ENCODE measurements at regions not wholly inside any gene's neighbourhood (a gene's known extent, or its start where the extent isn't known, plus 50 kb on each side); places are given as distances from the start of the nearest gene placed in this dataset.

- Histone ChIP-seq H3K36me3 (no peaks in the 10 kb centered on the region), H3K4me1 (ENCODE audit: insufficient read depth) (no peaks in the 10 kb centered on the region), H3K9me3 (no peaks in the 10 kb centered on the region), H3K27me3 (no peaks in the 10 kb centered on the region), H3K27ac (no peak overlapping the region), H3K4me3 (no peak overlapping the region)
- TF ChIP-seq EP300 (IDR thresholded peaks at IDR 0.05) (no peak), POLR2A (IDR thresholded peaks at IDR 0.05) (no peak), CTCF (IDR thresholded peaks at IDR 0.05) (no peak)
- intact Hi-C loops (cut with DNase I), result no loop called here
- WGBS, 3 donors, result 25 to 41% (median 31%) methylated on average over 5 of the region's 5 CpGs
- DNase-seq, result no peak
Observed at GRCh38 chr19:29056535-29056934, 156.4 kb downstream of the UQCRFS1 start.

- no peak for TF ChIP-seq CTCF (IDR thresholded peaks at IDR 0.05)
- no peak for TF ChIP-seq EP300 (IDR thresholded peaks at IDR 0.05)
- Histone ChIP-seq H3K4me1 (ENCODE audit: insufficient read depth) (no peaks in the 10 kb centered on the region), H3K27ac (no peak overlapping the region), H3K27me3 (no peaks in the 10 kb centered on the region), H3K4me3 (no peak overlapping the region), H3K9me3 (no peaks in the 10 kb centered on the region), H3K36me3 (no peaks in the 10 kb centered on the region)
- intact Hi-C loops (cut with DNase I), result no loop called here
- WGBS, 3 donors, result 52 to 59% (median 56%) methylated on average over 10 of the region's 10 CpGs
- no peak for DNase-seq
Observed at GRCh38 chr19:29054886-29055675, 157.9 kb downstream of the UQCRFS1 start.

- Histone ChIP-seq H3K9me3 (no peaks in the 10 kb centered on the region), H3K4me3 (no peak overlapping the region), H3K27me3 (no peaks in the 10 kb centered on the region), H3K4me1 (ENCODE audit: insufficient read depth) (no peaks in the 10 kb centered on the region), H3K36me3 (no peaks in the 10 kb centered on the region), H3K27ac (no peak overlapping the region)
- 72 to 85% (median 74%) methylated on average over 5 of the region's 5 CpGs for WGBS, 3 donors
- intact Hi-C loops (cut with DNase I), result no loop called here
- TF ChIP-seq CTCF (IDR thresholded peaks at IDR 0.05), result no peak
- TF ChIP-seq POLR2A (IDR thresholded peaks at IDR 0.05), result no peak
- no peak for TF ChIP-seq EP300 (IDR thresholded peaks at IDR 0.05)
- DNase-seq, result no peak
Observed at GRCh38 chr19:29048873-29049272, 164.1 kb downstream of the UQCRFS1 start.

- intact Hi-C loops (cut with DNase I), result no loop called here
- Histone ChIP-seq H3K9me3 (no peaks in the 10 kb centered on the region), H3K4me3 (no peak overlapping the region), H3K36me3 (no peaks in the 10 kb centered on the region), H3K27ac (no peak overlapping the region), H3K4me1 (ENCODE audit: insufficient read depth) (no peaks in the 10 kb centered on the region), H3K27me3 (no peaks in the 10 kb centered on the region)
- 39 to 53% (median 41%) methylated on average over 7 of the region's 7 CpGs for WGBS, 3 donors
- no peak for DNase-seq
- no peak for TF ChIP-seq EP300 (IDR thresholded peaks at IDR 0.05)
- TF ChIP-seq CTCF (IDR thresholded peaks at IDR 0.05), result no peak
Observed at GRCh38 chr19:29045679-29046254, 167.2 kb downstream of the UQCRFS1 start.
